ENCODE measurements at regions not wholly inside any gene's neighbourhood (a gene's known extent, or its start where the extent isn't known, plus 50 kb on each side); places are given as distances from the start of the nearest gene placed in this dataset.

- no peak for TF ChIP-seq CTCF (IDR thresholded peaks at IDR 0.05; ENCODE audit: poor library complexity)
- no peak for TF ChIP-seq EZH2 (IDR thresholded peaks at IDR 0.05; ENCODE audit: borderline replicate concordance)
Measured at GRCh38 chr2:226434702-226435101, 364.9 kb downstream of the IRS1 start.

Data from hepatocyte (in vitro differentiated cells).